ENCODE measurements at regions not wholly inside any gene's neighbourhood (a gene's known extent, or its start where the extent isn't known, plus 50 kb on each side); places are given as distances from the start of the nearest gene placed in this dataset.

GRCh38 chr6:164246082-164246481 is 831.6 kb downstream of the QKI start:
- Histone ChIP-seq H3K4me3 (no peak overlapping the region), H3K9me3 (no peaks in the 10 kb centered on the region), H3K4me1 (replicated peaks) (no peaks in the 10 kb centered on the region), H3K27me3 (replicated peaks; ENCODE audit: insufficient read depth) (no peaks in the 10 kb centered on the region), H3K27ac (no peak overlapping the region), H3K36me3 (no peaks in the 10 kb centered on the region)
- no peak for DNase-seq (ENCODE audit: low spot score)
- TF ChIP-seq CTCF (IDR thresholded peaks at IDR 0.05), result no peak
- TF ChIP-seq POLR2A (IDR thresholded peaks at IDR 0.05), result no peak
- no peak for TF ChIP-seq POLR2AphosphoS5 (IDR thresholded peaks at IDR 0.05)
- intact Hi-C loops (cut with DNase I), result no loop called here
- WGBS, result 84% methylated on average over 4 of the region's 4 CpGs

GRCh38 chr6:164243949-164244348 is 829.4 kb downstream of the QKI start:
- TF ChIP-seq POLR2AphosphoS5 (IDR thresholded peaks at IDR 0.05) (no peak), POLR2A (IDR thresholded peaks at IDR 0.05) (no peak), CTCF (IDR thresholded peaks at IDR 0.05) (no peak)
- no peaks in the 10 kb centered on the region for H3K27me3 ChIP-seq (replicated peaks; ENCODE audit: insufficient read depth)
- no peaks in the 10 kb centered on the region for H3K9me3 ChIP-seq
- H3K27ac ChIP-seq, result no peak overlapping the region
- 95% methylated on average over 9 of the region's 9 CpGs for WGBS
- H3K4me3 ChIP-seq, result no peak overlapping the region
- no peaks in the 10 kb centered on the region for H3K36me3 ChIP-seq
- intact Hi-C loops (cut with DNase I), result no loop called here
- DNase-seq (ENCODE audit: low spot score), result no peak
- no peaks in the 10 kb centered on the region for H3K4me1 ChIP-seq (replicated peaks)

GRCh38 chr6:164243012-164243610 is 828.6 kb downstream of the QKI start:
- TF ChIP-seq POLR2A (IDR thresholded peaks at IDR 0.05) (no peak), CTCF (IDR thresholded peaks at IDR 0.05) (no peak), POLR2AphosphoS5 (IDR thresholded peaks at IDR 0.05) (no peak)

GRCh38 chr6:164230804-164231203 is 816.3 kb downstream of the QKI start:
- no peak overlapping the region for H3K4me3 ChIP-seq
- no peak for TF ChIP-seq POLR2A (IDR thresholded peaks at IDR 0.05)
- no peak for TF ChIP-seq POLR2AphosphoS5 (IDR thresholded peaks at IDR 0.05)
- no peak for TF ChIP-seq CTCF (IDR thresholded peaks at IDR 0.05)
- H3K27ac ChIP-seq, result no peak overlapping the region
- H3K36me3 ChIP-seq, result no peaks in the 10 kb centered on the region
- no peaks in the 10 kb centered on the region for H3K27me3 ChIP-seq (replicated peaks; ENCODE audit: insufficient read depth)
- no peaks in the 10 kb centered on the region for H3K9me3 ChIP-seq
- no peak for DNase-seq (ENCODE audit: low spot score)
- 89% methylated on average over 9 of the region's 9 CpGs for WGBS
- no peaks in the 10 kb centered on the region for H3K4me1 ChIP-seq (replicated peaks)
- intact Hi-C loops (cut with DNase I), result no loop called here

More at GRCh38 chr6:164243012-164243610, 828.6 kb downstream of the QKI start:
- no peaks in the 10 kb centered on the region for H3K27me3 ChIP-seq (replicated peaks; ENCODE audit: insufficient read depth)
- 63% methylated on average over 6 of the region's 6 CpGs for WGBS
- DNase-seq (ENCODE audit: low spot score), result no peak
- no peaks in the 10 kb centered on the region for H3K36me3 ChIP-seq
- H3K4me1 ChIP-seq (replicated peaks), result no peaks in the 10 kb centered on the region
- no peak overlapping the region for H3K27ac ChIP-seq
- H3K9me3 ChIP-seq, result no peaks in the 10 kb centered on the region
- intact Hi-C loops (cut with DNase I), result no loop called here
- H3K4me3 ChIP-seq, result no peak overlapping the region

GRCh38 chr6:164230259-164230658 is 815.7 kb downstream of the QKI start:
- intact Hi-C loops (cut with DNase I), result no loop called here
- Histone ChIP-seq H3K27me3 (replicated peaks; ENCODE audit: insufficient read depth) (no peaks in the 10 kb centered on the region), H3K27ac (no peak overlapping the region), H3K4me1 (replicated peaks) (no peaks in the 10 kb centered on the region), H3K9me3 (no peaks in the 10 kb centered on the region), H3K4me3 (no peak overlapping the region), H3K36me3 (no peaks in the 10 kb centered on the region)
- TF ChIP-seq POLR2AphosphoS5 (IDR thresholded peaks at IDR 0.05) (no peak), CTCF (IDR thresholded peaks at IDR 0.05) (no peak), POLR2A (IDR thresholded peaks at IDR 0.05) (no peak)
- DNase-seq (ENCODE audit: low spot score), result no peak
- WGBS, result 89% methylated on average over 6 of the region's 6 CpGs
